Stimulated activated CD8-positive, alpha-beta memory T cell treated with anti-CD3 and anti-CD28 coated beads, Interleukin-7, amount 100 ng/mL, for 48 hours (primary cell): ENCODE measurements at regions not wholly inside any gene's neighbourhood (a gene's known extent, or its start where the extent isn't known, plus 50 kb on each side); places are given as distances from the start of the nearest gene placed in this dataset.
"Not testable (repeated sequence)": the region's sequence is repeated elsewhere in the genome, so short reads cannot be mapped to it uniquely, and the experiment has no call there.

Experiments used
- DNase-seq, 2 donors: peaks; one replicate each; pipeline ENCODE4 v3.0.0-alpha.2; 2020; ENCODE audit warnings: low read depth in 1 of 2; ENCODE audit errors: extremely low read depth in 1 of 2

DNA sequence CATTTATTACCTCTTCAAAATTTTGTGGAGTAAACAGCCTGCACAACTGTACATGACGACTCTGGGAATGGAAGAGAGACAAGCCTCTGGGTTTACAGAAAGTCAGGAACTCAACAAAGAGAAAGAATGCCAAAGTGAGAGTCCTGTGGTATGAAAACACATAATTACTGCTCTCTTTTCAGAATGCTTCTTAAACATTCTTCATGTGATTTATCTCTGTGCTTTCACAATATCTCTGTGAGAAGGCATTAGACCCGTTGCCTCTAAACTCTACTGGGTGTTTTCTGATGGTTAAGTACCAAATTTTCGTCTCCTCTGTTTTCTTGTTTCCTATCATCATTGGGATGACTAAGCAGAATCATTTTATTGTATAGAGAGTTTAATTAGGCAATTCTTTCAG, 966.6 kb upstream of the SLIT2 start:
- no peak for DNase-seq

DNA sequence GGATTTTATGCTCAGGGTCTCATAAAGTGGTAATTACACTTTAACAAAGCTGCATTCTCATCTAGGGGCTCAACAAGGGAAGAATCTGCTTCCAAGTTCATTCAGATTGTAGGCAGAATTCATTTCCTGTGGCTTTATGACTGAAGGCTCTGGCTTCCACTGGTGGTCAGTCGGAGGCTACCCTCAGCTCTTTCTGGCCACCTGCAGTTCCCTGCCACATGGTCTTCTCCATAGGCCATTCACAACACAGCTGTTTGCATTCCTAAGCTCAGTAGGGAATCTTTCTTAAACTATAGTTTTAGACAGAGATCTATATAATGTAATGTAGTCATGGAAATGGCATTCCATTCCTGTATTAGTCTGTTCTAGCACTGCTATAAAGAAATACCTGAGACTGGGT, 973.0 kb upstream of the SLIT2 start:
- DNase-seq = no peak

DNA sequence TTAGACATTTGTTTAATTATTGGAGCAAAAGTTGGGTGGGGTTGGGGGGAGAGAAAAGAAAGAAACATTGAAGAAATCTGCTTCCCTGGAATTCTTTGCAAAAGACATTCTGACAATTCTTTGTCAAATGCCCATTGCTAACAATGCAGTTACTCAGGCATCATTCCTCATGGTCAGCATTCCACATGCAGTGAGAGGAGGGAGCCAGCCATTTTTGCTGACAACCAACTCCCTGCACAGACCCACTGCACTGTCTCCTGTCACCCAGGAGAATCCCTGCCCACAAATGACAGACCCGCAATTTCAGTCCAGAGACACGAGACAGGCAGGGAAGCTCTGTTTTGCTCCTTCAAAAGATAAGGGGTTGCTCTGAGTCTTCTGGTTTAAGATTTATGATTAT, 985.1 kb upstream of the SLIT2 start:
- DNase-seq = no peak

DNA sequence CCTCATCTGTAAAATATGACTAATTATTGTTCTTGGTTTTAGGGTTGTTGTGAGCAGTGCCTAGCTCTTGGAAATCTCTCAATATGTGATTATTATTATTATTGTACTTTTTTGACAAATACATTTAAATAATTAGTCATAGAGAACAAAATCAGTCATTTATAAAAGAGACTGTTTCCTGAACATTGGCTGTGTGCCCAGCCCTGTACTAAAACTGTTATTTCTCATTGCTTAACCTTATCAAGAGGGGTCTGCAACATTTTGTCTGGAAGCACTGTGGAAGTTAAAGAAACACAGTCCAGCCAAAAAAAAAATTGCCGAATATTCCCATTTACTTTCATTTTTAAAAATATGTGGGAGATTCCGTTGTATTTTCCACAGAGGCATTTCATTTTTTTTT, 989.2 kb upstream of the SLIT2 start:
- DNase-seq = no peak

GRCh38 chr4:19260346-19260745, 991.4 kb upstream of the SLIT2 start:
- DNase-seq = no peak

DNA sequence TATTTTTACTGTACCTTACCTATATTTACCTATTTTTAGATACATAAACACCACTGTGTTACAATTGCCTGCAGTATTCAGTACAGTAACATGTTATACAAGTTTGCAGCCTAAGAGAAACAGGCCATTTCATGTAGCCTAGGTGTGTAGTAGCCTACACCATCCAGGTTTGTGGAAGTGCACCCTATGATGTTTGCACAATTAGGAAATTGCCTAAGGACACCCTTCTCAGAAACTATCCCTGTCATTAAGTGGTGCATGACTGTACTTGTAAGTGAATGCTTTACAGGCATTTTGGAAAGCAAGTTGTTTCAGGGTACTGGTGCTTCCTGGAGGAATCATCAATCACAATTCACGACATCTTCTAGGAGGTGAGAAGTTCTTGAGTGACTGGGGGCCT, 991.8 kb upstream of the SLIT2 start:
- no peak for DNase-seq

DNA sequence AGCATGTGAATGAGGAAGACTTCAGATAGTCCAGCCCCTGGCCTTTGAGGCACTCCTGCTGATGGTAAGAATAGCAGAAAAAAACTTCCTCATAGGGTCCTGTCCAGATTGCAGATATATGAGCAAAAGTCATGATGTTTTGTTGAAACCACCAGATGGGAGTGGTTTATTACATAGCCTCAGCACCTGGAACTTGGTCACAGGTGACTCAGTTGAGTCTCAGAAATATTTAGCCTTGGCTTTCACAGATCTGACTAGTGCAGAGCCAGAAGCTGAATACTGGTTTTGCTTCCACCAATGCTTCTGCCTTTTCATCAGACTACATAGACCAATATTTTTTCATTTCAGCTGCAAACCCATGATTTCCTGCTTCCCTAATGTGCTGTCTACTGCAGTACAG, 994.9 kb upstream of the SLIT2 start:
- DNase-seq = no peak

- no peak for DNase-seq
Observed at GRCh38 chr4:19254486-19254885, 997.2 kb upstream of the SLIT2 start.

GRCh38 chr4:19248023-19248422, 1003.7 kb upstream of the SLIT2 start:
- no peak for DNase-seq

DNA sequence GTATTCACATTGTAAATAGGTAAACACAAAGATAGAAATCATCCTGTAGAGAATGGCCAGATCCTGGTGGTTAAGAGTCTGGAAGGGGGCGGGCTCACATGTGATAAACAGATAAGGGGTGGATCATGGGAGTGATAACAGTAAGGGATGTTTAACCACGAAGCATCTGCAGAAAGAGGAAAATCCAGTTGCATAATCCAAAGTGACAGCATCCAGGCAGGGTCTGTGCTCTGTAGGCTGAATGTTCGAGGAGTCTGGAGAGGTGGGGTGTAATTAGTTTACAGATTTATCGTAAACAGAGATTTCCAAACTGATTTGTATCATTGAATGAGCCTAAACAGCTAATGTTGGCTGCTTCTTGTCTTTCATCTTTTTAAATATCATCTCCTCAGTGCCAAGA, 1009.8 kb upstream of the SLIT2 start:
- DNase-seq = no peak

DNA sequence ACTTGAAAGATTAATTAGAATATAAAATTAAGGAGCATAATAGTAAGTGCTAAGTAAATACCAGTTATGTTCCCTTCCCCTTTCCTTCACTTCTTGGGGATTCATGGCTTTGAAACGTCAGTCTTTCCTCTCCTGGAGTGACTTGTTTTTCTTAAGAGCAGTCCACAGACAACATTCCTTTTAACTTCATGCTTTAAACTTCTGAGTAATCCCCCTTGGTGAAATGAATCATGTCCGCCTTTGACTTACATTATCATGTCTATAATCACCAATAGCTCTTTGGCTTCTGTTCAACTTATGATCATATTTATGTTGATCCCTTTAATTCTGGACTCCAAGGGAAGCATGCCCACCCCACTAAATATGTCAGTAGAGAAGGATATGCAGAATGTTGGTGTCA, 1012.1 kb upstream of the SLIT2 start:
- DNase-seq = no peak

DNA sequence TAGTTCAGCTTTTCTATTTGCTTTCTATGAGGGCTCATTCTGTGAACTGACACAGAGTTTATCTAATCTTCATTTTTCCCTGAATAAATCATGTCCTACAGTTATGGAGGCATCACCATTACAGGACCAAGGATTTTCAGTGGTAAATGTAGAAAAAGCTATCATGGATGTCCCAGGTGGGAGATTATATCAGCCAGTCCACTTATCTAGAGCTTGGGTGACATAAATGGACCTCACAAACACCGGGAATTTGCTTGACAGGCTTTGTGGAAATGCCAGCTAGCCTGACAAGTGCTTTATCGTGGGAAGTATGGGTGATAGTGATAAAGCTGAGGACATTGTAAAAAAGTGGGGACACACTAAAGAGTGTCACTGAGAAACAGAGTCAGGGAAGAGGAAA, 1015.2 kb upstream of the SLIT2 start:
- DNase-seq = no peak

DNA sequence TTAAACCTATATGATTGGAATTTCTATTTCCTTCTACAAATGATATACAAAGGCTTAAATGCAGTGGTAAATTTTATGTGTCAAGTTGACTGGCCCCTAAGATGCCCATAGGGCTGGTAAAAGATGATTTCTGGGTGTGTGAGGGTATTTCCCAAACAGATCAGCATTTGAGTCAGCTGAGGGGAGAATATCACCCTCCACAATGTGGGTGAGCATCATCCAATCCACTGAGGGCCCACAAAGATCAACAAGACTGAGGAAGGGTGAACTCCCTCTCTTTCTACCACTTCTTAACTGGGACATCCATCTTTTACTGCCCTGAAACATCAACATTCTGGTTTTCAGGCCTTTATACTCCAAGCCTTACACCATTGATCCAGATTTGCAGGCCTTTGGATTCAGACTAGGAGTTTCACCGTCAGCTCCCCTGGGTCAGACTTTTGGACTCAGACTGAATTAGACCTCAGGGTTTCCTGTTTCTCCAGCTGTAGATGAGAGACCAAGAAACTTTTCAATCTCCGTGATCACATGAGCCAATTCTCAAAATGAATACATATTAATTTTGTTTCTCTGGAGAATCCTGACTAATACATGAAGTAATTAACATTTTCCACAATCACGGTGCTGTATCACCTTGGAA, 1020.7 kb upstream of the SLIT2 start:
- no peak for DNase-seq

GRCh38 chr4:19227701-19228100, 1024.0 kb upstream of the SLIT2 start:
- no peak for DNase-seq

- DNase-seq = no peak
Observed at GRCh38 chr4:19224820-19225219, 1026.9 kb upstream of the SLIT2 start.

DNA sequence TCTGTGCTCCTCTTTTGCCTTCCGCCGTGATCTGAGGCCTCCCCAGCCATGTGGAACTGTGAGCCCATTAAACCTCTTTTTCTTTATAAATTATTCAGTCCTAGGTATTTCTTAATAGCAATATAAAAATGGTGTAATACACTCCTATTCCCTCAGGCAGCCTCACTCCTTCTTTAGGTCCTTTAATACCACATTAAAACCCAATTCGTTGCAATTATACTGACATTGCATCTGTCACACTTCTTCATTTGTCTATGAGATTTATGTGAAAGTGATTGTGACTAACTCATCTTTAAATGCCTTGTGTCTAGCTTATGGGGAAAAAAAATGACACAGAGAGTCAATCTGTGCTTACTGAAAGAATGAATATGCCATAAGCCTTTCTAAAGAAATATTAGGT, 1035.2 kb upstream of the SLIT2 start:
- no peak for DNase-seq

GRCh38 chr4:19214591-19215186, 1037.0 kb upstream of the SLIT2 start:
- no peak for DNase-seq

DNA sequence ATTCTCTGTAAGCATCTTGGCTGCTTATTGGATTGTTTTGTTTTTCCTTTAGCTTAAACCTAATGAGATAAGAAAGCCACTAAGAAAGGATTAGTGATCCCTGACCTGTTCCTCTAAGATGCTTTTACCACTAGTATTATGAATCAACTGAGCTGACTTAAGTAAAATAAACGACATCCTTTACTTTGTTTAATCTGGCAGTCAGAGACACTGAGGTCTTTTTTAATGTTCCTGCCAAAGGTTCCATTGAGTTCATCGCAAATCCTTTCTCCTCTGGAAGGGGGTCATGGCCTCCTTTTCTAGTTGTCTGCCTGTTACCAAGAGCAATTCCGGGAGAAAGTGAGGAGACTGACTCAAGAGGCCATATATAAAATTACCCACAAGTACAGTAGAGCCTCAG, 1038.3 kb upstream of the SLIT2 start:
- DNase-seq = no peak

GRCh38 chr4:19205853-19206252, 1045.9 kb upstream of the SLIT2 start:
- no peak for DNase-seq

DNA sequence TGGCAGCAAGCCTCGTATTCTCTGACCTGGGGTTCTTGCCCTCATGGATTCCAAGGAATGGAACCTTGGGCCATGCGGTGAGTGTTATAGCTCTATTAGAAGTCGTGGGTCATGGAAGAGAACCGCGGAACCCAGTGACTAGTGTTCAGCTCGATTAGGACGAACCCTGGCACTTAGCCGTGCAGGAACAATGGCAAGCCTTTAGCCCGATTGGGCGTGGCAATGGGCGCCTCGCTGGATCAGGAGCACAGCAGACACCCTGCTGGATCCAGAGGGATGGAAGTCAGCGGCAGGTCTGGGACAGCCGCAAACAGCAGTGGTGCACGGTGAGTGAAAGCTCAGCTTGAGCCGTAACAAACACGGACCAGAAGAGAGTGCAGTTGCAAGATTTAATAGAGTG, 1053.9 kb upstream of the SLIT2 start:
- DNase-seq = not testable (repeated sequence)

DNA sequence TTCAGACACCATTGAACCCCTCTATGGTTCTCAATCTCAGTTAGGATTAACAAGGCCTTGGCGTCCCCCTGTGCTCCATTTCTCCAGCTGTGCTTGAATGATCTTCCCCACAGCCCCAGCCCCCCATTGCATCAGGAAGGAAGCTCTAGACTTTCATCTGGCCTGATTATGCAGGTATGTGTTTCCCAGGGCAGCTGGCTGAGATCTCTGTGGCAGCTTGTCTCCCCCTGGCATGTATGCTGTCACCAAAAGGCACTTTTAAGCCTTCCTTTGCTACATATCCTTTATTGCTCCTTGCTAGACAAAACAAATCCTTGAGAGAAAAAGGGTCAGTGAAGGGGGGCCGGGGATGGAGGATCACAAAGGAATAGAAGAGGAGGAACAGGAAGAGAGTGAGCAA, 1056.0 kb upstream of the SLIT2 start:
- no peak for DNase-seq

GRCh38 chr4:19194672-19195071, 1057.0 kb upstream of the SLIT2 start:
- no peak for DNase-seq
